HG02610 (cell line): ENCODE measurements at regions not wholly inside any gene's neighbourhood (a gene's known extent, or its start where the extent isn't known, plus 50 kb on each side); places are given as distances from the start of the nearest gene placed in this dataset.

Experiments used
- ATAC-seq: cut with Tn5 transposase; IDR thresholded peaks from one replicate; pipeline ENCODE4 v1.9.1; 2021; ENCODE audit warnings: mild to moderate bottlenecking, moderate library complexity; ENCODE audit not compliant: unreplicated experiment

DNA sequence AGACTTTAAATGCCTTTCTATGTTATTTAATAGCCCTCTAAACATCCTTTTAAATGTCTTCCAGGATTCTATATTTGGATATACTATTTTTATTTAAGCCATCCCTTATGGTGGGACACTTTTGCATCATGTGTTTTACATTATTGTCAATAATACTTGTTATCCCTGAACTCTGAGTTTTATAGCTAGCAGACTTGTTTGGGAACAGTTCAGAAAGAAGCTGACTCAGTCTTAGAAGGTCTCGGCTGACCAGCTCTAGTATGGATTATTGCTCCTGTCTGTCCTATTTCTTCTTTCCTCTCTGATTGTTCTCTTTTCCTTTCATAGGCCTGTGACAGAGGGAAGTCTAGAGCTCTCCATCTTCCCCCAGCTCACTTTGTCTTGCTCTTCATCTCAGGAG is 77.3 kb upstream of the CXCR4 start:
- ATAC-seq: no peak

DNA sequence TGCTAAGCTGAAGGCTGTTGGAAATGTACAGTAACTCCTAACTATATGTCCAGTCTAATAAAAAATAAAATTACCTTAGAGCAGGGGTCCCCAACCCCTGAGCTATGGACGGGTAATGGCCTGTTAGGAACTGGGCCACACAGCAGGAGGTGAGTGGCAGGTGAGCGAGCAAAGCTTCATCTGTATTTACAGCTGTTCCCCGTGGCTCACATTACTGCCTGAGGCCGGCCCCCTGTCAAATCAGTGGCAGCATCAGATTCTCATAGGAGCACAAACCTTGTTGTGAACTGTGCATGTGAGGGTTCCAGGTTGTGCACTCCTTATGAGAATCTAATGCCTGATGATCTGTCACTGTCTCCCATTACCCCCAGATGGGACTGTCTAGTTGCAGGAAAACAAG is 73.1 kb upstream of the CXCR4 start:
- ATAC-seq: no peak

DNA sequence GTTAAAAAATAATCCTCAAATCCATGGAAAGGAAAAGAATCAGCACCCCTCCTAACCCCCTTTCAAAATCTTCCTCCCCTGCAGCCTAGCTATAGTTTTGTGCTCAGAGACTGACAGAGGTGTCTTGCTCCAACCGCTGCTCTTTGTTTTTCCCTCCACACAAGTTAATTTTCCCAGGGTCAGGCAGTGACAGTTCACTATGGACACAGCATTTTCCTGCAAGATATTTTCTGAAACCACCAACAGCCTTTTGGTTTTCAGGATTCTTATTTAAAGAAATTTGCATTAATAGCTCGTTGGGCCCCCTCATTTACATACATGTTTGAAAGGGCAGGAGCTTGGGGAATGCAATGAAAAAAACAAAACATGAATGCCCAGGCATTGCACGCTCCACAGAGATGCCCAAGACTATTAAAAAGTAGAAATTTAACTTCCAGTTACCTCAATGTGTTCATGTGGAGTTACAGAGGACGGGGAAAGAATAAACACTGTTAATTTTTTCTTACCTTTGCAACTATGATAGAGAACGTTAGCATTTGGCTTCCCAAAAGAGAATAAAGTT is 71.4 kb upstream of the CXCR4 start:
- no peak for ATAC-seq

DNA sequence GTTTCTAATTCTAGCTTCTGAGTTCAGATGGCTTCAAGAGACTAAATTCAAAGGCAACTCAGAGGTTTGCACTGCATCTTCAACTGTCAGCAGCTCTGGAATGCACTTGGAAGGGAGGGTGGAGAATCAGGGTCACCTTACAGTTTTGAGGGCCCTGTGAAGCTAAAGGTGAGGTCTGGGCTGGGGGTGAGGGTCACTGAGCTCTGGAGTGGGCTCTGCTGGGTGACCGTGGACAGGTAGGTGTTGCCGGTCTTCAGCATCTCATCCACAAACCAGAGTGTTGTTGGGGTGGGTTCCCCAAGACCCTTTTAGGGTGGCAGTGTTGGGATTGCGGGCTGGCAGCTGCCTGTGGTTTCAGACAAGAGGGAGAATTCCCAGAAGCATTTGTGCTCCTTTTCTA is 70.1 kb upstream of the CXCR4 start:
- no peak for ATAC-seq

DNA sequence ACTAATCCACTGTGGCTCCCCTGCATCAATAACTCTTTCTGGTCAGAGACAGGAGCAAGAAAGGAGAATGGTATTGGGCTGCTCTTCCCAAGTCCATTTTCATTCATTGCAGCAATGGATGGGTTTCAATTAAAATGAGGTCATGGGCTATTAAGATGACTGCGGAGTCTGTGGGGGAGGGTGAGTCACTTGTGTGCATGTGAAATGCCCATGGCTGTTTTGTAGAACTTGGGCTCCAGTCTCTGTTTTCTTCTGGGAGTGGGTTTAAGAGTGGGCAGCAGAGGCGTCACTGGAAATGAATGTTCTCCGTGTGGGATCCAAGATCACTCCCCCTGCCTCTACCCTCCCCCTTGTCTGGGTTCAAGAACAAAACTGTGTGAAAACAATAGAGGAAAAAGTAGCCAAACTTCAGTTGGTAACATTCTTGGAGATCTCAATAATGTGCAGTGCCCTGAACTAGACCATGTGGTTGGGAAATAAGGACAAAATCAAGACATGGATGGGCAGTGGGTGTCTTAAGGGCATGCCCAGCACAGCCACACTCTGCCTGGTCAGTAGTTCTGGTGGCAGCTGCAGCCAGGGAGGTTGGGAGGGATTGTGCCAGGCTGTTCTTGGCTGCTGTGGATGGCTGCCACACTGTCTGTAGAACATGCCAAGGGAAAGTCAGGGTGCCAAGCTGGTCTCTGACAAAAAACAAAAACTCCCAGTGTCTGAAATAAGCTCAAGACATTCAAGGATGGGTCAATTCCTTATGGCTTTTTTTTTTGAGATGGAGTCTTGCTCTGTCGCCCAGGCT is 68.2 kb upstream of the CXCR4 start:
- no peak for ATAC-seq

DNA sequence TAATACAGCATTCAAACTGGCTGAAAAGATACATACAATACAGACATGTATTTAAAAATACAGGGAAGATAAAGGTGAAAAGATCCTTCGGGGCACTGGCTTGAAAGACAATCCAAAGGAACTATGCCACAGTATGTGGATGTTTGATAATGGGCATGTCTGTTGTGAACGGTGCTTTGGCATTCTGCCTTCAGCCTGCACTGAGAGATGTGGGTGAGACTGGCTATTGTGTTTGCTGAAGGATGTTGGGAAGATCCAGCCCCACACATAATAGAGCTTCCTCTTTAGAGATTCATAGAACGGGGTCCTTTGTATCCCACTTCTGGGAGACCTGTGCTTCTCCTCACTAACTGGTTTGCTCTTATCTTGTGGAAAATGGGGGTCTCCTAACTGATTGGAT is 65.1 kb upstream of the CXCR4 start:
- no peak for ATAC-seq

DNA sequence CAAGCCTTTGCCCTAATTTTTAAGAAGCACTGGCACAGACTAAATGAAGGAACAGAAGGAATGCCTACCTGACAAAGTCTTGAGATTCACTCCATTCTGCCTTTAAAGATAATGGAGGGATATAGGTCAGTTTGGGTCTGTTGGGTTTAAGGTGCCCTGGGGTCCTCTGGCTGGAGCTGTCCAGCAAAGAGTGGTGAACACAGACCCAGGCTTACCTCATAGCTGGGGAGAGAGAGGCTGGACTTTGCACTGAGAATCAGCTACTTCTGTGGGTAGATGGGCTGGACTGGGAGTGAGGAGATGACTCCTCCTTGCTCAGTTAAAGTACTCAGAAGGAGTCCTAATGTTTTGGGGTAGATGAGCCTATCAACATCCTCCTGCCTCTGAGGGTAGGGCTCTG is 64.4 kb upstream of the CXCR4 start:
- no peak for ATAC-seq

DNA sequence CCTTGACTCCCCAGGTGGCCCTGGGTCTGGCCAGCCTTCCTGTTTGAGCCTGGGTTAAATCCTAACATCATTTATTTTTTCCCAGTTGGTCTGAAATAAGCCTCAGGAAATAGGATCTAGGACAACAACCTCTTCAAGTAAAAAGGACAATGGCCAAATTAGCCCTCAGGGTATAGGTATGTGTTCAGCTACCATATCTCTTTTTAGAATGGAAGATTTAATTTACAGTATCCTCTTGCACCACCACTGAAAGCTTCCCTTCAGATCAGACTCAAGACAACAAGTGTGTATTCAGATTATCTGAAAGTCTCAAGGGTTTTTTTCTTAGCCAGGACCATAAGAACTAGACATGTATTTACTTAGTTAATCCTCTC is 61.6 kb upstream of the CXCR4 start:
- ATAC-seq: no peak

DNA sequence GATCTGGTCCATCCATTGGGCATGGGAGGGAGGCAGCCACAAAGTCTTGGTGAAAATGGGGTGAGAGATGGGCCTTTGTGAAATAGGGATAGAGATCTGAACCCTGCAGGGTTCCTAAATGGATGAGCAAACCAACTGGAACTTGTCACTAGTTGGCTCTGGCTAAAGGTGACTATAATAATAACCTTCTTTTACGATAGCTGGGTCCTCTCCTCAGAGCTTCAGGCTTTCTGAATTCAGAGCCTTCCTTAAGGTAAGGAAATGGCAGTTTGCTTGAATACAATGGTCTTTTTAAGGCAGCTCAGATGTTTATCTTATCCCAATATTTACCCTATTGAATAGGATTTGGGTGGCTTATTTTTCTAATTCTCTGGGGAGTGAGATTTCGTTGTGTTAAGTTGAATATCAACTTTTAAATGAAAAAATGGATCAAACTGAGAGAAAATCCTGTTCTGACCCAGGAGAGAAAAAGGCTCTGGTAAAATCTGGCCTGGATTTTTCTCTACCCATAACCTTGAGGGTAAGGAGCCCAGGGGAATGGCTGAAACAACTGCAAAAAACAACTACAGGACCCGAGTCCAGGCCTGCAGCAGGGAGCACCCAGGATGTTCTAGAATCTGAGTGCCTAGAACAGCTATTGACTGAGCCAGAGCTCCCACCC is 61.1 kb upstream of the CXCR4 start:
- no peak for ATAC-seq

DNA sequence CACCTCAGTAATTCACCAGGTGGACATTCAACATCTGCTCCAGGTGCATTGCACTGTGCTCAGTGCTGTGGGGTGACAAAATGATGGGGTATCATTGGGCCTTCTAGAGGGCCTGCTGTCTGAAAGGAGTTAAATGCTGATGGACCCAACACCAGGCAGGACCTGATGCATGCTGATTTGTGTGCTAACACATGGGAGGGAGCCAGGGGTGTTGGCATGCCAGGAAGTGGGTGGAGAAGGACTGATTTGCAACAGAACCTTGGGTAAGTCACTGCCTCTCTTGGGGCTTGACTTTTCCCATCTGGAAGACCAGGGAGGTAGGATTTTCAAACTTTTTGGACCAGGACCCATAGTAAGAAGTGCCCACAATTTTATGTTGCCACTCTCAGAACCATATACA is 57.9 kb upstream of the CXCR4 start:
- ATAC-seq: no peak

DNA sequence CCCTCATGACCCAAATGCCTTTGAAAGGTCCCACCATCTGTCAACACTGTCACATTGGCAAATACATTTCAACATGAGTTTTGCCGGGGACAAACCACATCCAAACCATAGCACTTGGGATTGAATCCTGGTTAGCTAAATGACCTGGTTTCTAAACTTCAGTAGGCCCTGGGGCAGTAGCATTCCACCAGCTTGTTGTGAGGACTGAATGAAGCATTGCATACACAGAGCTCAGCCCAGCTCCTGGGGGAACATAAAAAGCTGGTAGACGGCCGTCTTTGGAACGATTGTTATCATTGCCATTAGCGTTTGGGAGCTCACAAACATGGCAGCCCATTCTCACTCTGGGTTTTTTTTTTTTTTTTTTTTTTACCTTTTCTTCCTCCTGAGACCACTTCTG is 57.5 kb upstream of the CXCR4 start:
- no peak for ATAC-seq

DNA sequence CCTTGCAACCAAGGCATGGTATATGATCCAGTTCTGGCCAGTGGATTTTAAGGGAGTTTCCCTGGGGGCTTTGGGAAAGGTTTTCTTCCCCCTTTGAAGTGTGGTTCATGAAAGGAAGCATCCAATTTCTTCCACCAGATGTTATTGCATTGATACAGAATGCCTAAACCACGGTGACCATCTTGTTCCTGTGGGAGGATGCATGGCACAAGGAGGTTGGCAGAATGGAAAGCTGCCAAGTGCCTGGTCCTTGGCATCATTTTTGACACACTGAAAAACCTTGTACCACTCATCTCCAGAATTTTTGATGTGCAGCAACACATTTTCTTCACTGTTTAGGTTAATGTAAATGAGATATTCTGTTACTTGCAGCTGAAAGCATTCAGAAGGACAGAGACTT is 55.2 kb upstream of the CXCR4 start:
- ATAC-seq: no peak

DNA sequence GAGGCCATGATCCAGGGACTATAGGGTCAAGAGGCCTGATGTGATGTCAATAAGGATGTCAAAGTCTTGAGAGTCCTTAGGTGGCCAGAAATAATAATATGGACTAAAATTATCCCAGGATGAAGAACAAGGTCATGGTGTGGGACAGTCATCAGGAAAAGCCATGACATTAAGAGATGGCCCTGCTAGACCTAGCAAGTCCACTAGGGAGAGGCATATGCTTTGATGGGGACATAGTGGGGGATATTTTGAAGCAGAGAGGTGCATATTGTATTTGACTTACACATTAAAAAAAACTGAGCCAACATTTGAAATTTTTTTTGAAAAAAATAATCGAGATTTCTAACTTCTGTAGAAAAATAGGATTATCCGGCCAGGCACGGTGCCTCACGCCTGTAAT is 53.3 kb upstream of the CXCR4 start:
- no peak for ATAC-seq

DNA sequence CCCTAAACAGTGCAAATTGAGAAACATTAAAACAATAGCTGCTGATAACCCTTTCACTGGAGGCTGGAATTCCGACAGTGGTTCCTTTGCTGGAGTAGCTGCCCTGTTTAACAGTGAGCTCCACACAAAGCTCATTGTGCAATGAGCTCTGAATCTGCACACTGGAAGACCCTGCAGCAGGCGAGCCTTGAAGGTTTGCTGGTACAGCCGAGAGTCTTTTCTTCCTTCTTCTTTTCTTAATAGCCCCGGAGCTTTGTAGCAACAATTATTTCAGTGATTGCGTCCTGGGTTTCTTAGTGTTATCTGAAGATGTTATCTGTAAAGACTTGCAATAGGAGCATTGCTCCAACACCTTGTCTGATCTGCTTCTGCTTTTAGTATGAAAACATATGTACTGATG is 50.8 kb upstream of the CXCR4 start:
- no peak for ATAC-seq

DNA sequence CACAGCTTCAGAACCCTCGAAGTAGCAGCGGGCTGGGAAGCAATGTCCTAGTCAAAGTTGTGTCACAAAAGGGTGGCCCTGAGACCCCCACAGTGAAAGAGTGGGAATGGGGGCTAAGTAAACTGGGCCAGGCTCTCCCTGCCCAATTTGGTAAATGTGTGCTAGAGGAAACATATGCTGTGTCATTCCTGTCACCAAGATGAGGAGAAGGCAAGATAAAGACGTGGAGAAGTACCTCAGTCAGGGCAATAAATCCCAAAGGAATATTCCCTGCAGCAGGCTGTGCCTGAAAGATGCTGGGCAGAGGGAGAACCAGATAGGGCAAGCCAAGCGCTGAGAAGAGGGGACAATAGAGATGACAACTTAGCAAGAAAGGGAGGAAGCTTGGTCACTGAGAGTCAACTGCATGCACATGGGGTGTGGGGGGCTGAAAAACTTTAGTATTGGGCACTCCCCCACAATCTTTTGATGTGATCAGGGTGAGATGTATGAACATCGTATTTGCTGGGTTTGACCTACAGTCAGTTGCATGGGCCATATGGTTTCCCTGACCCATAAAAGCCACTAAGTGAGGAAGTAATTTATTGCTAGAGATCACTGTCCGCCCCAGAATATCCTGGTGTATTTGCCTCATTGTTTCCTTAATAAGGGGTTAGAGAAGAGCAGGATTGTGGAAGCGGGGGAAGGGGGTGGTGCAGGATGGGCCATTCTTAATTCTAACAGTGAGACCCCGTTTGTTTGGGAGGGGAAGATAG is 49.9 kb upstream of the CXCR4 start:
- ATAC-seq: no peak
